HG03108 (cell line): ENCODE measurements at regions not wholly inside any gene's neighbourhood (a gene's known extent, or its start where the extent isn't known, plus 50 kb on each side); places are given as distances from the start of the nearest gene placed in this dataset.

Experiments
- ATAC-seq: cut with Tn5 transposase; IDR thresholded peaks from one replicate; pipeline ENCODE4 v1.9.1; 2021; ENCODE audit warnings: moderate library complexity; ENCODE audit not compliant: unreplicated experiment

GRCh38 chr22:47781427-47782111, 1019.1 kb downstream of the TBC1D22A start:
- ATAC-seq = no peak

GRCh38 chr22:47781024-47781423, 1018.6 kb downstream of the TBC1D22A start:
- no peak for ATAC-seq

DNA sequence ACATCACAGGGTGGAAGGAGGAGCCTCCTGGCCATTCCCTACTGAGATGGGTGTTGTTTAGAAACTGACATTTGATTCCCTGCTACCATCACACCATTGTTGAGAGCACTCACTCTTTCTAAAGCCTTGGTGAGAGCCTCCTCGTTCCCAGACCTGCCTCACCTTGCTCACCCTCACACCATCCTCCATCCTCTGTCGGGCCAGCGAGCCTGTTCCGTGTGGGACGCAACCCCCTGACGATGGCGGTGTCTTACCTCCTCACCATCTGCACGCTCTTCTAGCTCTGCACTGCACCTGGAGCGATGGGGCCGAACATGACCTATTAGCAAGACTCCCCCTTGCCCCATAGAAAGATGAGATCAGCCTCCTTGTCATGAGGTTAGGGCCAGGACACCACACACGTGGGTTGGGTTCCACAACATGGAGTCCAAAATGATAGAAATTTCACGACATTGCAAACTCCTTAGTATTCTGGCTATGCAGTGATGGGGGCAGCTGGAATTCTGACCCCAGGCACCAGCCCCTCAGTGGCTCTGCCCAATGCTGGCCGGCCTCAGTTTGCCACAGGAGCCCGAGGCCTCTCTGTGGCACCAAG, 1017.9 kb downstream of the TBC1D22A start:
- ATAC-seq = no peak

DNA sequence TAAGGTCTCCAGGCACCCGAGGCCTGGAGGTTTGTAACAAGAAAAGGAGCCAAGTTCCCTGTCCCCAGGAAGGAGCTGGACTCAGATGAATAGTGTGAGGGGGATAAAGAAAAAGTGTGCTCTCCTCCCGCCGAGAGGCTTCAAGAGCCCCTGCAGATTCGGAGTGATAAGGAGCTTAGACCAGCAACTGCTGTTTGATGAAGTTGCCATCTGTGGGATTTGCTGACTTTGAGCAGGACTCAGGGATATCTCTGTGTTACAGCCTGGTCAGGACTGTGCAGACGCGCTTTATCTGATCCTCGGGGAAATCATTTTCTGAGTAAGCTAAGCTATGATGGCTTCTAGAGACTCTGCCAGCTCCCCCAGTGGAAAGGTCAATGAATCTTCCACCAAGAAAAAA, 1017.0 kb downstream of the TBC1D22A start:
- ATAC-seq = no peak

DNA sequence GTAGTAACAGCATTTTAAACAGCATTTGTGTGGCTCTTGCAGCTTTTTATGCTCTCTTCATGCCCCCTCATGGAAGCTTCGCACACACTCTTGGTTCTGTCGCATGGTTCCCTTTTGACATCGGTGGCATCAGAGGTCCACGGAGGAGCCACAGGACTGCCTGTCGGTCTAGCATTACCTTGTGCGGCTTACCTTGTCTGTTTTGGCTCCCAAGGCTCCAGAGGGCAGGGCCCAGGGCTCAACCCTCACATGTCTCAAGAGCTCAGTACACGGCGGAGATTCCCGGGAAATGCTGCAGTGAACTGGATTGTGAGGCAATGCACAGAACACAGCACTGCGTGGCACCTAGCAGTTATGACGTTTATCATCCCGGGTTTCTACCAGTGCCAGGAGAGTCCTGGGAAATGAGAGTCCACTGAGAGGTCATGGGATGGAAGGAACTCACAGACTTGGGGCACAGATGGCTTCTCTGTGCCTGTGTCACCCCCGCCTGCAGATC, 1015.8 kb downstream of the TBC1D22A start:
- ATAC-seq = no peak

DNA sequence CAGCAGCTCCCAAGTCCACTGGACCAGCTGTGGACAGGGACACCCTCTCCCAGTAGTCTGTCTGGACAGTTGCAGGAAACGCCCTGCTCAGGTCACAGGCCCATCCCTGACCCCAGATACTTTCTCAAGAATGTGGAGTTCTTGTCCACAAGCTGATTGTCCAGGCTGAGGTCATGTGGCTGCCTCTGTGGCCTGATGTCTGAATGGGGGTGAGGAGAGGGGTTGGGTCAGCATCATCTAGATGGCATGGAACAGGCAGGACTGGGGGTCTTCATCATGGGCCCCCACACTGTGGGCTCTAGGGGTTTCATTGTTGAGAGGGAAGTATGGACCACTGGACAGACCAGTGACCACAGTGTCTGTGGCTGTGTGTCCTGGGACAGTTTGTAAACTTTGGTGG, 1015.0 kb downstream of the TBC1D22A start:
- ATAC-seq = no peak

DNA sequence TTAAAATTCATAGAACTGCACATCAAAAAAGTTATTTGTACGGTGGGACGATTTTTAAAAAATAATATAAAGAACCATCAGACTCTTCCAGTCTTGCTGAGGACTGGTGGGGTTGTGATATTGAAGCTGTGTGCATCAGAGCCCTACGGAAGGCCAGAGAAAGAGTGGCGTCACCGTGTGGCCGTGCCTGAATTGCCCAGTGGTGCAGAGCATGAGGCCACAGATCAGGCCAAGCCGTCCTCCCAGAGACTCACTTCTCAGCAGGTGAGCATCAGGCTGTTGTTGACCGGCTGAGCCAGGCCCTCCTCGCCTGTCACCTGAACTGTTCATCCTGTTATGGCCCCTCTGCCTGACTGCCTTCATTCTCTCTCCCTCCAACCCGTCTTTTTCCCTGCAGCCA, 1013.9 kb downstream of the TBC1D22A start:
- no peak for ATAC-seq

- no peak for ATAC-seq
These were observed 1013.2 kb downstream of the TBC1D22A start for GRCh38 chr22:47775686-47776085.

DNA sequence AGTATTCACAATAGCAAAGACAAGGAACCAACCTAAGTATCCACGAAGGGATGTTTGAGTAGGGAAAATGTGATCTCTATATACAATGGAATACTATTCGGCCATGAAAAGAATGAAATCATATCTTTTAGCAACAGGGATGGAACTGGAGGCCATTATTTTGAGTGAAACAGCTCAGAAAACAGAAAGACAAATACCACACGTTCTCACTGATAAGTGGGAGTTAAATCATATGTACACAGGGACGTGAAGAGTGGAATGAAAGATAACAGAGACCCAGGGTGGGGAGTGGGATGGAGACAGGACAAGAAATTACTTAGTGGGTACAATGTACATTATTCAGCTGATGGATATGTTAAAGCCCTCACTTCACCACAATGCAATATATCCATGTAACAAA, 1012.7 kb downstream of the TBC1D22A start:
- no peak for ATAC-seq

DNA sequence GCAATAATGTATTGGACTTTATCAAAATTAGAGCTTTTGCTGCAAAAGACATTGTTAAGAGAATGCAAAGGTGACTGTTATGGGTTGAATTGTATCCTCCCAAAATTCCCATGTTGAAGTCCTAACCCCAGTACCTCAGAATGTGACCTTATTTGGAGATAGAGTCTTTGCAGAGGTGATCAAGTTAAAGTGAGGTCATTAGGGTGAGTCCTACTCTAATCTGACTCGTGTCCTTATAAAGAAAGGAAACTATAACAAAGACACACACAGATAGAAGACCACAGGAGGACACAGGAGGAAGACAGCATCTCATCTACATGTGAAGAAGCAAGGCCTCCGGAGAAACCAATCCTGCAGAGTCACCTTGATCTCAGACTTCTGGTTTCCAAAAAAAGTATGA, 1011.2 kb downstream of the TBC1D22A start:
- ATAC-seq = no peak

DNA sequence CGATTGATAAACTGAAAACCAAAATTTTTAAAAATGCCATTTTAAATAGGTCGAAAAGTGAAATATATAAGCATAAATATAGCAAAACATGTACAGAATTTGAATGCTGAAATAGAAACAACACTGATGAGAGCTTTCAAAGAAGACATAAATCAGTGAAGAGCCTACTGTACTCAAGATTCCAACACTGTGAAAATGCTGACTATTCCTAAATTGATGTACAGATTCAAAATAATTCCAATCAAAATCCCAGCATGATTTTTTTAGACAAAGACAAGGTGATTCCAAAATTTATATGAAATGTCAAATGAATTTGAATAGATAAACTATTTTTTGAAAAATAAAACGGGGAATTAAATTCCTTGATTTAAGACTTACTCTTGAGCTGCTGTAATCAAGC, 1010.4 kb downstream of the TBC1D22A start:
- no peak for ATAC-seq

DNA sequence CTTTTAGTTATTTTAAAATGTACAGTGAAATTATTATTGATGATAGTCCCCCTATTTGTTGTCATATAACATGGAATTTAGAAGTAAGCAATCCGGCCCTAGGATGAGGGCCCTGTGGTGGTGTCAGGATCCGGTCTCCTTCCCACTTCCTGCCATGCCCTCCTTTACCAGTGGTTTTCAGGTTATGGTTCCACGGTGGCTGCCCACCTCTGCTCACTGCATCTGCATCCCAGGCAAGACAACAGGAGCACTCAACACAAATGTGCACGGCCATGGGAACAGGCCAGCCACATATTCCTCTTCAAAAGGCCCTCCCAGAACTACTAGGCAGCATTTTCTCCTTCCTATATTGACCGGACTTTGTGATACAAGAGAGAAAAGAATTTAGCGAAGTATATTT, 1007.2 kb downstream of the TBC1D22A start:
- no peak for ATAC-seq

- ATAC-seq = no peak
These were observed 1005.6 kb downstream of the TBC1D22A start for GRCh38 chr22:47768027-47768426.

DNA sequence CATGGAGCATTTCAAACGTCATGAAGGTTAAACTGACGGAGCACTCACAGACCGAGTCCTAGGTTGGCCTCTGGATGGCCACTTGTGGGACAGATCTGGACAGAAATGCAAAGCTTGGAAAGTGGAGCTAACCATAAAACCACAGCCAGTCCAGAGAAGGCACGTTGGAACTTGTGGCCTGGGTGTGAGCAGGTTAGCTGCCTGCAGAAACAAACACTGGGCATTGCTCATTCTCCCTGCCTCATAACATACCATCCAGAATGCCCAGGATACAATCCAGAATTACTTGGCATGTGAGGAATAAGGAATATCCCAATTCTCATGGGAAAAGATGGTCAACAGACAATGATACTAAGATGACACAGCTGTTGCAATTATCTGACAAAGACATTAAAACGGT, 1005.0 kb downstream of the TBC1D22A start:
- no peak for ATAC-seq

DNA sequence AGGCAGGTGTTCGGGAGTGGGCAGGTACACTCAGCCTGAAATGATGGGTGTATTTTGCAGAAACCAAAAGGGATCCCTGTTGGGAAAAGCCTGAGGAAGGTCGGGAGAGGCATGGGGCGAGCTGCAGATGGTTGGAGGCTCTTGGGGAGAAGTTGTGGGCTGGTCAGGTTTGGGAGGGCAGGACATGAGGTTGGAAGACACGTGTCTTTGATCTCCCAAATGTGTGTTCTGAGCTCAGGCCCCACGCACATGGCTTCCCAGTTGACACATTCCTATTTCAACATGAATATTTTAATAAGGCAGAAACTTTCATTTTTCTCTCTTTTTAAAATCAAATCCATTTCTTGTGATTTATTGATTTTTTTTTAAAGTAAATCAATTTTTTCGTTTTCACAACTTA, 1003.3 kb downstream of the TBC1D22A start:
- no peak for ATAC-seq

DNA sequence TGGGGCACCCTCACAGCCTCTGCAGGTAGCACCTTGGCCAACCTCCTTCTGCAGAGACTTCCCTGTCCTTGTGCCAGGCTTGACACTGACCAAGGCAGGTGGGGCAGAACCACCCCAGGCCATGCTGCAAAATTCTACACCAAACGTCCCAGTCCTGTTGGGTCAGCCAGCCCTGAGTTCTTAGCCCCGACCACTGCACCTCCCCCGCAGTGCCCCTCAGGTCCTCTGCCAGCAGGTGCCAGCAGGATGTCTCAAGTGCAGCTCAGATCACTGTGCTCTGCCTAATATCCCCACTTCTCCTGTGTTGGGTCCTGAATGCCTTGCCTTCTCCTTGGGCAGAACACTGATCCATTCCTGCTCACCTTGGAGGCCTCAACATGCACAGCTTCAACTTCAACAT, 999.7 kb downstream of the TBC1D22A start:
- ATAC-seq = no peak

DNA sequence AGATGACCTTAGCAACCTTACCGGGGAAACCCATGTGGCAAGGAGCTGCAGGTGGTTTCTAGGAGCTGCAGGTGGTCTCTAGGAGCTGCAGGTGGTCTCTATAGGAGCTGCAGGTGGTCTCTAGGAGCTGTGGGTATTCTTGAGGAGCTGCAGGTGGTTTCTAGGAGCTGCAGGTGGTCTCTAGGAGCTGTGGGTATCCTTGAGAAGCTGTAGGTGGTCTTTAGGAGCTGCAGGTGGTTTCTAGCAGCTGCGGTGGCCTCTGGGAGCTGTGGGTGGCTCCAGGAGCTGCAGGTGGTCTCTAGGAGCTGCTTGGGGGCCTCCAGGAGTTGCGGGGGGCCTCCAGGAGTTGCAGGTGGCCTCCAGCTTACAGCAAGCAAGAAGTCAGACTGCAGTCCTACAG, 997.5 kb downstream of the TBC1D22A start:
- no peak for ATAC-seq

GRCh38 chr22:47757741-47758140, 995.3 kb downstream of the TBC1D22A start:
- ATAC-seq = no peak

DNA sequence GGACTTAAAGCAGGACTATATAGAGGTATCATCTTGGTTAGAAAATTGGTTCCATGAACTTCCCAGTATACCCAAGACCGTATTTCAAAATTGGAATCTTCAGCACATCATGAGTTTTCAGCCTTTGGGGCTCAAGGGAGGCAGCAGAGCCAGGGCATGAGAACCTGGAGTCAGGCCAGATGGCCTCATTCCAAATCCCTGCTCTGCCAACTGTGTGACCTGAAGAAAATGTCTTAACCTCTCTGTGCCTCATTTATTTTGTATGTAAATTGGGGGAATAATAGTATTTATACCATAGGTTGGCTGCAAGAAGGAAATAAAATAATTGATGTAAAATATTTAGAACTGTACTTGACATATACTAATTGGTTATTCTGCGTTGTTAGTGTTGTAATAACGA, 987.6 kb downstream of the TBC1D22A start:
- no peak for ATAC-seq

- no peak for ATAC-seq
These were observed 986.5 kb downstream of the TBC1D22A start for GRCh38 chr22:47748957-47749356.

GRCh38 chr22:47748271-47748670, 985.8 kb downstream of the TBC1D22A start:
- no peak for ATAC-seq

GRCh38 chr22:47740109-47740805, 977.8 kb downstream of the TBC1D22A start:
- no peak for ATAC-seq
